Stimulated activated naive CD8-positive, alpha-beta T cell treated with anti-CD3 and anti-CD28 coated beads, Interleukin-15, Interleukin-2, amounts not matched to agents 100 U/mL and 50 U/mL, for 24 hours (primary cell): ENCODE measurements at regions not wholly inside any gene's neighbourhood (a gene's known extent, or its start where the extent isn't known, plus 50 kb on each side); places are given as distances from the start of the nearest gene placed in this dataset.

Experiments
- ATAC-seq: fragments of 150-1000 bp; cut with Tn5 transposase; one replicate; pipeline ENCODE4 v1.10.0; 2021
- DNase-seq: peaks from one replicate; pipeline ENCODE4 v3.0.0; 2021

- ATAC-seq (no peak), DNase-seq (no peak)
Measured at GRCh38 chr20:17818187-17818586, 118.4 kb downstream of the BANF2 start.

DNA sequence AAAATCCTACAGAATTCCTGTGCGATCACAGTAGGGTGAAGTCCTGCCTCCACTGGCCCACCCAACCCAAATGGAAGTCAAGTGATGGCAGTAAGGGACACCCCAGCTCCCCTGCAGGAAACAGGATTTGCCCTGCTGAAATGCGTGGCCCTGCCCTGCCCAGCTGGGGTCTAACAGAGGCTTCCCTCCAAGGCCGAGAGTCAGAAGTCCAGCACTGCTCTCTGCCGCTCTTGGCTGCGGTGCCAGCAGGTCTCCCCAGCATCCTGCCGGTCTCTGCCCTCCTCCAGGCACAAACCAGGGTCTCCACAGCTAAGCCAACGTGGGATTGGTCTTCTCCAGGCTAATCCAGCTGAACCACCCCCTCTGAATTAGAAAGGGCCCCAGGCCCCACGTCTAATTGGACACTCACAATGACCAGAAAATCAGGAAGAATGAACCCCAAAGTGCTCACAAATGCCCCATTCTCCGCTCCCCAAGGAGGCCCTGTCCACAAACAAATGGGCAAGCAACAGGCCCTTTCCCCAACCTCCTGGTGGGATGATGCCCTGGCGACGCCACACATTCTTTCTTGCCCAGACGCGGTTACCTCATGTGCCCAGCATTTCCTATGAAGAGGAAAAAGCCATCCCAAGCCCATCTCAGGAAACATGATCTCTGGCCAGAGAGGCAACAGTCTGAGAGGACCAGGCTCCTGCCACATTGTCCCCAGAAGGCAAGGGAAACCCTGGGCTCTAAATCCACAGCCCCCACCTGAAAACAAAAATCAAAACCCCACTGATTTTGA is 117.2 kb downstream of the BANF2 start:
- DNase-seq (no peak), ATAC-seq (no peak)

- ATAC-seq: no peak
Measured at GRCh38 chr20:17811628-17811965, 111.8 kb downstream of the BANF2 start.

DNA sequence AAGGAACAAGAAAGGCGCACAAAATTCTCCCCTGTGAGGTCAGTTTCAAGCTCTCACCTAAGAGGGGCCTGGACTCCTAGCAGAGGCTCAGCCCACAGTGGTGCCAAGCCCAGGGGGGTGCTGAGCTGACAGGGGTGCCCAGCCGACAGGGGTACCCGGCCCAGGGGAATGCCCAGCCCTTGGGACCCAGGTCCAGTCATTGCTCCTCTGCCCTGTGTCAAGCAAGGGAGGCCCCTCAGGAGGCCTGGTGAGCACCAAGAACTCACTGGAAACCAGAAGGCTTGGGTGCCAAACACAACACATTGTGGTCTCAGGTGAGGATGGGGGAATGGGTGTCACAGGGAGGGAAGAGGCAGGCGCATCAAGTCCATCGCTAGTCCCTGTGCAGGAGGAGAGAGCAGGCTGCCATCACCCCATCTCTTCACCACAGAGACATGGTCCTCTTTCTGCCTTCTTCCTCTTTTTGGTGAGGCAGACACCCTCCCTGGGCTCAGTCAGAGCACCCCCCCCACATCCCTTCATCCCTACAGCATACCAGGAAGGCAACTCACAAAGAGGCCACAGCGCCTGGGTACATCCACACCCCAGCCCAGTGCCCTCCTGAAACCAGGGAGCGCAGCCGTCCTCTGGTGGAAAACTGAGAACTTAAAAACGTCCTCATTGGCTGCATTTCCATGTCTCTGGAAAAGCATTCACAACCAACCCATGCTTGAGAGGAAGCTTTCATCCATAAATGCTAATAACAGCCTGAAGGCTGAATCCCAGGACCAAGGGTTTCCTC is 111.3 kb downstream of the BANF2 start:
- DNase-seq (no peak), ATAC-seq (no peak)

More at GRCh38 chr20:17811628-17811965, 111.8 kb downstream of the BANF2 start:
- DNase-seq: no peak

DNA sequence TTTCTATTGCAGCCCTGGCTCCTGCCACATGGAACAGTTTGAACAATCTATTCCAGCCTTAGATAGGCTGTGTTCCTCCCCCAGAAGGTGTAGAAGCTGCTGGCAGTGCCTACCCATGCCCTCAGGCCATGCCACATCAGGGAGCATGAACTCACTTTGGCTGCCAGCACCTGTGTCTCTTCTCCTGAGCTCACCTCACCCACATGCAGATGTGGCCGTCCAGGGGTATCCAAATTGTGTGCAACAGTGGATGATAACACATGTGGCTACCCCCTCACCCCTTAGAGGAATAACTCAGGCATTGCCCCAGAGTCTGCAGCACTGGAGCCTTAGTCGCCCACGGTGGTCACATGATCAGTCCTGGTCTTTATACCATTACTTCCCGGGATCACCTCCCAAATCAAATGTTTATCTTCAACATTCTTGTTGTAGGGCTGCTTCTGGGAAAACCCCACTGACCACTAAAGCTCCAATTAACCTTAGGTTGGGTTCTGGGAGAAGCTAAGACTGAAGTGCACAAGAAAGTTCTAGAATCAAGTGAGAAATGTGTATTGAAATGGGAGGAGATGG is 110.4 kb downstream of the BANF2 start:
- no peak for DNase-seq

GRCh38 chr20:17809362-17810061 is 109.7 kb downstream of the BANF2 start:
- peak; percentile 28 for ATAC-seq
- no peak for DNase-seq

More for the DNA sequence above, 110.4 kb downstream of the BANF2 start:
- no peak for ATAC-seq

GRCh38 chr20:17808782-17809181 is 109.0 kb downstream of the BANF2 start:
- DNase-seq (no peak), ATAC-seq (no peak)

DNA sequence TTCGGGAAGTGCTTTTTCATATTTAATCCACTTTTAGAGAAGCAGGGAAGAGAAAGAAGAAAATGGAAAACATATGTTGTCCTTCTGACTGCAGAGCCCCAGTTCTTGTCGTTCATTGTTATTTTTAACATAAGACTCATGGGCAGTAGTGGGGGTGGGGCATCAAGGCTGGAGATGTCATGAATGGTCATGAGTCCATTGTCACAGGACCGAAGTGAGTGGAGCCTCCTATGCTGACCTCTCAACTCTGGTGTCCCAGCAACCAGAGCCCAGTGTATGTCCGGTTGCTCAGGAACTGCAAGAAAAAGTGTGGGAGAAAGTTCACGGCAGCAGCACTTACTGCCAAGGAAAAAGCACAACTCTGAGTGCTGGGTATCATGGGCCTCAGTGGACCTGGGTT is 108.6 kb downstream of the BANF2 start:
- no peak for DNase-seq
- no peak for ATAC-seq

DNA sequence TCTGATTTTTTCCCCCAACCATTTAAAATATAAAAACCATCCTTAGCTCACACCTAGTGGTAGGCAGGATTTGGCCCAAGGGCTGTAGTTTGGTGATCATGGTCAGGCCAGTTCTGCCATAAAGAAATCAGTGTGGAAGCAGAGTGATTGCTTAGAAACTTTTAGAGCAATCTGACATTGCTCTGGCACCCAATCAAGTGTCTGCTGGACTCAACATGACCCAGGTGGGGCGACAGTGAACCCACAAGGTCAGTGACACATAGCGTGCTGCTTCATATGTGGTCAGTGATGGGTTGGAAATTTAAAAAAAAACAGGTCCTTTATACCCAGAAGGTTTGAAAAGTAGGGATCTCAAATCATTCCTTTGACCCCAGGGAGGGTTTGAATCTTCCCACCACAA is 107.9 kb downstream of the BANF2 start:
- DNase-seq (no peak), ATAC-seq (no peak)

GRCh38 chr20:17806739-17807441 is 107.1 kb downstream of the BANF2 start:
- ATAC-seq (no peak), DNase-seq (no peak)

- no peak for ATAC-seq
- no peak for DNase-seq
Measured at GRCh38 chr20:17806107-17806506, 106.3 kb downstream of the BANF2 start.

GRCh38 chr20:17803765-17804164 is 104.0 kb downstream of the BANF2 start:
- ATAC-seq: no peak
- no peak for DNase-seq

DNA sequence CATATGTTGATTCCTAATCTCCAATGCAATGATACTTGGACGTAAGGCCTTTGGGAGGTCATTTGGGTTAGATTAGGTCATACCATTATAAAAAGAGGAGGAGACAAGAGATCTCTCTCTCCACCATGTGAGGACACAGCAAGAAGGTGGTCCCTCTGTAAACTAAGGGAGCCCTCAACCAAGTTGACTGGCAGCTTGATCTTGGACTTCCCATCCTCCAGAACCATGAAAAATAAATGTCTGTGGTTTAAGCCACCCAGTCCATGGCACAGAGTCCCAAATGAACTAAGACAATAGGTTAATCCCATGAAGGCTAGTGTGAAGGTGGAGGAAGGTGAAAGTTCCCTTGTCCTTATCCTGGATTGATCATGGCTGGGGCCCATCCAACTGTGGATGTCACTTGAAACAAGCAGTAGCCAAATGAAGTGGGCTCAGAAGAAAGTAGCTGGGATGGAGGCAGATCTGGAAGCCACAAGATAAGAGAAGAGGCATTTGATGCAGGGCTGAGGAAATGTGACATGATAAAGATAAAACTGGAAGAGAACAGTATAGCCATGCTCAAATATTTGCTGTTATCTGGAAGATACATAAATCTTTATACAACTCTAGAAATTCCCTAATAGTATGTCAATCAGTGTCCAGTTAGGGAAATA is 99.9 kb downstream of the BANF2 start:
- no peak for DNase-seq
- no peak for ATAC-seq

- no peak for ATAC-seq
- no peak for DNase-seq
Measured at GRCh38 chr20:17798601-17799000, 98.8 kb downstream of the BANF2 start.

- DNase-seq (no peak), ATAC-seq (no peak)
Measured at GRCh38 chr20:17797579-17797978, 97.8 kb downstream of the BANF2 start.

DNA sequence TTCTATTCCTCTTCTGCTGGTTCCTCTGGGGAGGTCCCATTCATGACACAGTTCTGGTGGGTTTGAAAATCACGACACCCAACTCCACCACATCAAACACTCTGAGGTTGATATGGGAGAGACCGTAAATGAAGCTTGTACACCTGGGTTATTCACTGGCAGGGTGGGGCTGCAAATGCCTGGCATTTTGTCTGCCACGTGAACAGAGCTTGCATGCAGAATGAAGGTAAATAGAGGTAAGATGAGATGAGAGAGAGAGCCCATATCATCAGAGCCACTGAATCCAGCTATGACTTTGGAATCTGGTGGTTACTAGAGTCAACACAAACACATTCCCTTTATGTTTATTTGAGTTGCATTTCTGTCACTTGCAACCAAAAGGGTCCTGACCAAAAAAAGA is 97.4 kb downstream of the BANF2 start:
- DNase-seq: no peak
- no peak for ATAC-seq

DNA sequence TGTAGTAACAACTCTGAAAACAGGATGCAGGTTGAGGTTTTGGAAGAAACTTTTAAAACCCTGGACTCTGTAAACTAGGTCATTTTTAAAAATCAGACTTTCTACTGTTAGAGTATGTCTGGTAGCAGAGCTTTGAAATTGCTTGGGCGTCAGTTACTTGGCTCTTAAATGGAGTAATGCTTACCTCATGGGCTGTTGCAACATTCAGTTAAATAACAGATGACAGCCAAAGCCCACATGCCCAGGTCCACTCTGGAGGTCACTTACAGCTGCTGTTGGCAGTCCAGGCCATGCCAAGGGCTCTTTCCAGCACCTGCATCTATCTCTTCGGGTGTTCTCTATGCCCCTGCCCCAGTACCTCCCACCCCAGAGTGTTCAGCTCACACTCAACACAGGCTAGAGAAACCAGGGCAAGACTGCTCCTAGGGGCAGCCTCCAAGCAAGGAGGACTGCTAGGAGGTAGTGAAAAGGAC is 96.4 kb downstream of the BANF2 start:
- DNase-seq: no peak
- ATAC-seq: no peak

- no peak for ATAC-seq
- DNase-seq: no peak
Measured at GRCh38 chr20:17795501-17796071, 95.8 kb downstream of the BANF2 start.

GRCh38 chr20:17795003-17795402 is 95.2 kb downstream of the BANF2 start:
- DNase-seq (no peak), ATAC-seq (no peak)

DNA sequence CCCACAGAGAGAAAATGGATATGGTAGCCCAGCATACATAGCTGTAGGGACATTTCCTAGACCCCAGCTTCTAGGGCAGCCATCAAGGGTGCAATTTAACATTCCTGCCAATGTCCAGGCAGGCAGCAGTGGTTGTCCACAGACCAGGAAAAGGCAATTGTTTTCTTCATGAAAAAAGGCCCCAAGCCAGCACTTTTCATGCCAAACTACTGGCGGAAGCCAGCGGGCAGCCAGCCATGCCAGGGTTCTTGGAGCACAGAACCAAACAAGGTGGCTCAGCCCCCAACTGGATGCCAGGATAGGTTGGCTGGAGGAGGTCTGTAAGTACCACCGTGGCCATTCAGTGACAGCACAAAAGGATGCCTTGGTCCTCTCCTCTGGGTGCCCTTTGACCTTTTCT is 94.6 kb downstream of the BANF2 start:
- ATAC-seq: no peak
- no peak for DNase-seq

- DNase-seq: no peak
- ATAC-seq: no peak
Measured at GRCh38 chr20:17793986-17794385, 94.2 kb downstream of the BANF2 start.
